ENCODE measurements at regions not wholly inside any gene's neighbourhood (a gene's known extent, or its start where the extent isn't known, plus 50 kb on each side); places are given as distances from the start of the nearest gene placed in this dataset.

GRCh38 chr3:168419091-168419490, 323.4 kb upstream of the GOLIM4 start:
- TF ChIP-seq EP300 (IDR thresholded peaks at IDR 0.05) (no peak), CTCF (IDR thresholded peaks at IDR 0.05) (no peak)

All from suprapubic skin (tissue), 3 donors.